Fibroblast of mammary gland (primary cell): ENCODE measurements at regions not wholly inside any gene's neighbourhood (a gene's known extent, or its start where the extent isn't known, plus 50 kb on each side); places are given as distances from the start of the nearest gene placed in this dataset.

Experiments
- DNase-seq: peaks from one replicate; pipeline ENCODE4 v3.0.0-alpha.2; 2010; ENCODE audit warnings: low read depth
- H3K4me3 ChIP-seq: 2 replicates; pipeline ENCODE4 v1.5.1; 2011; ENCODE audit warnings: low read depth, mild to moderate bottlenecking, low read length, moderate library complexity; ENCODE audit not compliant: control insufficient read depth
- CTCF ChIP-seq: conservative IDR thresholded peaks from 2 replicates; pipeline ENCODE4 v1.5.1; 2011; ENCODE audit warnings: low read depth, low read length, inconsistent platforms; ENCODE audit not compliant: control insufficient read depth, insufficient read depth

- H3K4me3 ChIP-seq: no peak overlapping the region
- DNase-seq: no peak
- no peak for TF ChIP-seq CTCF
Observed at GRCh38 chr14:81668626-81669274, 135.1 kb upstream of the SEL1L start.

- H3K4me3 ChIP-seq: no peak overlapping the region
- no peak for TF ChIP-seq CTCF
- no peak for DNase-seq
Observed at GRCh38 chr14:81669308-81669707, 135.7 kb upstream of the SEL1L start.

- no peak for TF ChIP-seq CTCF
- DNase-seq: no peak
- no peak overlapping the region for H3K4me3 ChIP-seq
Observed at GRCh38 chr14:81673930-81674329, 140.3 kb upstream of the SEL1L start.

GRCh38 chr14:81676395-81676794, 142.7 kb upstream of the SEL1L start:
- no peak for TF ChIP-seq CTCF
- no peak overlapping the region for H3K4me3 ChIP-seq
- no peak for DNase-seq

GRCh38 chr14:81676879-81677278, 143.2 kb upstream of the SEL1L start:
- no peak overlapping the region for H3K4me3 ChIP-seq
- DNase-seq: no peak
- TF ChIP-seq CTCF: no peak

GRCh38 chr14:81677736-81678135, 144.1 kb upstream of the SEL1L start:
- no peak overlapping the region for H3K4me3 ChIP-seq
- no peak for TF ChIP-seq CTCF
- no peak for DNase-seq

GRCh38 chr14:81679226-81679625, 145.6 kb upstream of the SEL1L start:
- H3K4me3 ChIP-seq: no peak overlapping the region
- TF ChIP-seq CTCF: no peak
- no peak for DNase-seq
